Astrocyte of the spinal cord (primary cell): ENCODE measurements at regions not wholly inside any gene's neighbourhood (a gene's known extent, or its start where the extent isn't known, plus 50 kb on each side); places are given as distances from the start of the nearest gene placed in this dataset.
"Not testable (repeated sequence)": the region's sequence is repeated elsewhere in the genome, so short reads cannot be mapped to it uniquely, and the experiment has no call there.

ENCODE experiments used
- DNase-seq: peaks from one replicate; pipeline ENCODE4 v3.0.0; 2011; ENCODE audit warnings: low read depth, low spot score
- H3K4me3 ChIP-seq: 2 replicates; pipeline ENCODE4 v1.5.1; 2011; ENCODE audit warnings: low read depth, mild to moderate bottlenecking, low read length, moderate library complexity
- CTCF ChIP-seq: IDR thresholded peaks from 2 replicates; pipeline ENCODE4 v1.5.1; 2012; ENCODE audit warnings: low read depth, mild to moderate bottlenecking, low read length, inconsistent platforms
- in situ Hi-C: cut with HindIII; loops from 2 replicates; pipeline ENCODE4 v1.10.0; 2017; ENCODE audit warnings: low sequenced_read_pairs

- DNase-seq = no peak
- in situ Hi-C loops = no loop called here
- no peak for TF ChIP-seq CTCF
- no peak overlapping the region for H3K4me3 ChIP-seq
Measured at GRCh38 chr11:98411777-98412176, 609.0 kb upstream of the CNTN5 start.

GRCh38 chr11:98417256-98417755, 603.4 kb upstream of the CNTN5 start:
- TF ChIP-seq CTCF = no peak
- no peak overlapping the region for H3K4me3 ChIP-seq
- in situ Hi-C loops = no loop called here
- DNase-seq = no peak

GRCh38 chr11:98423933-98424332, 596.8 kb upstream of the CNTN5 start:
- in situ Hi-C loops = no loop called here
- TF ChIP-seq CTCF = no peak
- DNase-seq = no peak
- no peak overlapping the region for H3K4me3 ChIP-seq

GRCh38 chr11:98424773-98425172, 596.0 kb upstream of the CNTN5 start:
- DNase-seq, in situ Hi-C loops, H3K4me3 ChIP-seq: not testable (repeated sequence)

GRCh38 chr11:98431463-98432359, 589.0 kb upstream of the CNTN5 start:
- H3K4me3 ChIP-seq = no peak overlapping the region
- no peak for DNase-seq
- TF ChIP-seq CTCF = no peak
- in situ Hi-C loops = no loop called here

GRCh38 chr11:98434296-98434695, 586.5 kb upstream of the CNTN5 start:
- TF ChIP-seq CTCF = no peak
- in situ Hi-C loops = no loop called here
- no peak for DNase-seq
- no peak overlapping the region for H3K4me3 ChIP-seq

- no peak overlapping the region for H3K4me3 ChIP-seq
- no peak for DNase-seq
- no peak for TF ChIP-seq CTCF
- in situ Hi-C loops = no loop called here
Measured at GRCh38 chr11:98453378-98453777, 567.4 kb upstream of the CNTN5 start.
